Umbilical cord (tissue), 1 donor: ENCODE measurements at regions not wholly inside any gene's neighbourhood (a gene's known extent, or its start where the extent isn't known, plus 50 kb on each side); places are given as distances from the start of the nearest gene placed in this dataset.
"Not testable (repeated sequence)": the region's sequence is repeated elsewhere in the genome, so short reads cannot be mapped to it uniquely, and the experiment has no call there.

Experiments
- DNase-seq: peaks from one replicate; pipeline ENCODE4 v3.0.0-alpha.2; 2015; ENCODE audit warnings: low spot score

GRCh38 chr11:92425127-92425526 is 200.5 kb downstream of the FAT3 start:
- DNase-seq, result no peak

GRCh38 chr11:92432515-92432914 is 207.9 kb downstream of the FAT3 start:
- DNase-seq, result no peak

- no peak for DNase-seq
These were observed 211.7 kb downstream of the FAT3 start for GRCh38 chr11:92436034-92436920.

- DNase-seq, result peak; percentile 32
These were observed 214.5 kb downstream of the FAT3 start for GRCh38 chr11:92439133-92439532.

- peak; percentile 55 for DNase-seq
These were observed 216.3 kb downstream of the FAT3 start for GRCh38 chr11:92440701-92441442.

- DNase-seq, result no peak
These were observed 216.8 kb downstream of the FAT3 start for GRCh38 chr11:92441443-92441726.

- peak; percentile 41 for DNase-seq
These were observed 218.6 kb downstream of the FAT3 start for GRCh38 chr11:92443199-92443598.

- no peak for DNase-seq
These were observed 223.0 kb downstream of the FAT3 start for GRCh38 chr11:92447586-92447985.

GRCh38 chr11:92449222-92449621 is 224.6 kb downstream of the FAT3 start:
- no peak for DNase-seq

GRCh38 chr11:92449780-92450179 is 225.2 kb downstream of the FAT3 start:
- no peak for DNase-seq

- no peak for DNase-seq
These were observed 226.4 kb downstream of the FAT3 start for GRCh38 chr11:92451063-92451462.

- DNase-seq, result peak; percentile 85
These were observed 228.4 kb downstream of the FAT3 start for GRCh38 chr11:92453055-92453454.

GRCh38 chr11:92455210-92455790 is 230.7 kb downstream of the FAT3 start:
- no peak for DNase-seq

GRCh38 chr11:92457250-92457649 is 232.6 kb downstream of the FAT3 start:
- no peak for DNase-seq

GRCh38 chr11:92458486-92458885 is 233.9 kb downstream of the FAT3 start:
- peak; percentile 18 for DNase-seq

GRCh38 chr11:92460213-92460612 is 235.6 kb downstream of the FAT3 start:
- no peak for DNase-seq

GRCh38 chr11:92461447-92461846 is 236.8 kb downstream of the FAT3 start:
- no peak for DNase-seq

- DNase-seq, result no peak
These were observed 238.2 kb downstream of the FAT3 start for GRCh38 chr11:92462821-92463220.

GRCh38 chr11:92464822-92465221 is 240.2 kb downstream of the FAT3 start:
- no peak for DNase-seq

GRCh38 chr11:92465410-92465809 is 240.8 kb downstream of the FAT3 start:
- not testable (repeated sequence) for DNase-seq

- DNase-seq, result no peak
These were observed 249.1 kb downstream of the FAT3 start for GRCh38 chr11:92473736-92474135.

- no peak for DNase-seq
These were observed 250.7 kb downstream of the FAT3 start for GRCh38 chr11:92475316-92475715.

GRCh38 chr11:92475819-92476218 is 251.2 kb downstream of the FAT3 start:
- no peak for DNase-seq
